Colonic mucosa (tissue), 4 donors: ENCODE measurements at regions not wholly inside any gene's neighbourhood (a gene's known extent, or its start where the extent isn't known, plus 50 kb on each side); places are given as distances from the start of the nearest gene placed in this dataset.

Source experiments
- DNase-seq: peaks from one replicate; pipeline ENCODE4 v3.0.0-alpha.2; 2020
- H3K27ac ChIP-seq: fragments of 200-600 bp; one replicate; pipeline ENCODE4 v1.8.0; 2021
- H3K27me3 ChIP-seq: fragments of 200-600 bp; one replicate; pipeline ENCODE4 v1.8.0; 2021
- H3K36me3 ChIP-seq: fragments of 200-600 bp; one replicate; pipeline ENCODE4 v1.8.0; 2021
- H3K4me1 ChIP-seq: fragments of 200-600 bp; one replicate; pipeline ENCODE4 v1.8.0; 2021; ENCODE audit warnings: mild to moderate bottlenecking
- H3K4me3 ChIP-seq: fragments of 200-600 bp; one replicate; pipeline ENCODE4 v1.8.0; 2021
- H3K9ac ChIP-seq, 2 donors: one replicate each; pipeline ENCODE4 v1.7.0; 2013; ENCODE audit warnings: control low read depth in 2 of 2, low read depth in 2 of 2, low read length in 2 of 2
- H3K9me3 ChIP-seq: fragments of 200-600 bp; one replicate; pipeline ENCODE4 v1.8.0; 2021
- intact Hi-C: fragments of 100-400 bp; cut with DNase I; formaldehyde crosslinking; loops from one replicate; pipeline ENCODE4 v1.14.1; 2022
- TF ChIP-seq, protein P1 (sequence below): fragments of 200-600 bp; IDR thresholded peaks from one replicate; pipeline ENCODE4 v1.8.0; 2022; ENCODE audit warnings: antibody characterized with exemption, mild to moderate bottlenecking
- donor health status: healthy.
- donor health status: DM: no; HTN: no; CAD: no.
- donor health status: DM: no; HTN: no; CAD: no.

DNA sequence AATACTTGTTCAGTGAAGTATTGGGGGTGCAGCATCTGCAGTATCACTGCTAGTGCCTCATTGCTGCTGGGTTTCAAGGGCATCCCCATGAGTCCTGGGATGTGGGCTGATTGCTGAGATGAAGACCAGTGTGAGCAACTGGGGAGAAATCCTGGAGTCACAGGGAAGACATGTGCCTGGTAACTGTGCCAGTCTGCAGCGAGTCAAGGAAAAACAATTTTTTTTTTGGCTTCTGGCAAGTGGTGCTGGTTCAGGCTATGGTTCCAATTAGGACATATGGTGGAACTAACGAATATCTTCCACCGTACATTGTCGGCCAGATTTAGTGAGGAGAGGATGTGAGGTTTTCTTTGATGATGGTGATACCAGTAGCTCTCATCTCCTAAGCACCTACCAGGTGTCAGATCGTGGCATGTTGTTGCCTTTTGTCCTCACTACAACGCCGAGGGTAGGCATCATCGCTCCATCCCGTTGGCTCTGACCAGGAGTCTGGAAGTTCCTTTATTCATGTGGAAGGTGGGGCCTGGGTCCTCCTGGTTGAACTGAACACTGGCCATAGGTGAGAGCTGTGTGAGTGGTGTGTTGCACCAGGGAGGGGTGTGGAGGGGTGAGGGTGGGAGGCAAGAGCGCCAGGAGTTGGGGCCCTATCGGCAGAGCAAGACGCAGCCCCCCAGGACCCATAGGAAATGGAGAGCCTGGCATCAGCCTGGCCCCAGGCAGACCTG lies 118.0 kb upstream of the HS6ST1 start:
- H3K27me3 ChIP-seq = no peaks in the 10 kb centered on the region
- no peak overlapping the region for H3K4me3 ChIP-seq
- H3K4me1 ChIP-seq = no peaks in the 10 kb centered on the region
- intact Hi-C loops = no loop called here
- no peak overlapping the region for H3K9ac ChIP-seq
- no peaks in the 10 kb centered on the region for H3K36me3 ChIP-seq
- TF ChIP-seq, protein P1, sequence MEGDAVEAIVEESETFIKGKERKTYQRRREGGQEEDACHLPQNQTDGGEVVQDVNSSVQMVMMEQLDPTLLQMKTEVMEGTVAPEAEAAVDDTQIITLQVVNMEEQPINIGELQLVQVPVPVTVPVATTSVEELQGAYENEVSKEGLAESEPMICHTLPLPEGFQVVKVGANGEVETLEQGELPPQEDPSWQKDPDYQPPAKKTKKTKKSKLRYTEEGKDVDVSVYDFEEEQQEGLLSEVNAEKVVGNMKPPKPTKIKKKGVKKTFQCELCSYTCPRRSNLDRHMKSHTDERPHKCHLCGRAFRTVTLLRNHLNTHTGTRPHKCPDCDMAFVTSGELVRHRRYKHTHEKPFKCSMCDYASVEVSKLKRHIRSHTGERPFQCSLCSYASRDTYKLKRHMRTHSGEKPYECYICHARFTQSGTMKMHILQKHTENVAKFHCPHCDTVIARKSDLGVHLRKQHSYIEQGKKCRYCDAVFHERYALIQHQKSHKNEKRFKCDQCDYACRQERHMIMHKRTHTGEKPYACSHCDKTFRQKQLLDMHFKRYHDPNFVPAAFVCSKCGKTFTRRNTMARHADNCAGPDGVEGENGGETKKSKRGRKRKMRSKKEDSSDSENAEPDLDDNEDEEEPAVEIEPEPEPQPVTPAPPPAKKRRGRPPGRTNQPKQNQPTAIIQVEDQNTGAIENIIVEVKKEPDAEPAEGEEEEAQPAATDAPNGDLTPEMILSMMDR = no peak
- DNase-seq = no peak
- no peaks in the 10 kb centered on the region for H3K9me3 ChIP-seq
- no peak overlapping the region for H3K27ac ChIP-seq

DNA sequence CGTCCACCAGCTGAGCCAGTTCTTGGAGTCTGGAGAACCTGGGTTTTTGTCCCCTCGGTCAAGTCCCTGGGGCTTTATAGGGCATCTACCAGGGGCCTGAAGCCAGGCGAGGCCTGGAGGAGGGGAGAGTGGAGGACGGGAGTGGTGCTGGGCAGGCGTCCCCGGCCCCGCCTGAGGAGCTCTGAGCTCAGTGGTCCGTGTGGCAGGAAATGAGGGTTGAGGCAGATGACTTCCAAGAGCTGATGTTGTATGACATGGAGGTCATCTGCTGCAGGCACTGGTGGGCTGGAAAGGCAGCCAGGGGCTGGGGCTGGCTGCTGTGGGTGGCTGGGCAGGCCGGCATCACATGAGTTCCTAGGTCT lies 118.5 kb upstream of the HS6ST1 start:
- DNase-seq = no peak
- Histone ChIP-seq H3K36me3 (no peaks in the 10 kb centered on the region), H3K27me3 (no peaks in the 10 kb centered on the region), H3K9ac (no peak overlapping the region), H3K4me1 (no peaks in the 10 kb centered on the region), H3K27ac (no peak overlapping the region), H3K9me3 (no peaks in the 10 kb centered on the region), H3K4me3 (no peak overlapping the region)
- intact Hi-C loops = no loop called here
- TF ChIP-seq, protein P1 = no peak

DNA sequence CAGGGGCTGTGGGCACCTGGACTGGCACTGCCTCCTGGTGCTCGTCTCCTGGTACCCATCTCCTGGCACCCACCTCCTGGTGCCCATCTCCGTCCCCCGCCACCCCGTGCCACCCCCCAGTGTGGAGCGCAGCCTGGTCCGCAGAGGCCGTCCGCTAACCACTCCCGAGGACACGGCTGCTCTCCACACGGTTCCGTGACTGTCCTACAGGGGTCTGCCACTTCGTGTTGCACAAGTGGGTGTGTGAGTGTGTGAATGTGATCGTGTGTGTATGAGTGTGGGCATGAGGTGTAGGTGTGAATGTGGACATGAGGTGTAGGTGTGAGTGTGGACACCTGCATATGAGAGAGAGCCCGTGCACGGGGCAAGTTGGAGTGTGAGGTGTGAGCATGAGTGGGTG lies 119.4 kb upstream of the HS6ST1 start:
- Histone ChIP-seq H3K27ac (no peak overlapping the region), H3K4me3 (no peak overlapping the region), H3K9me3 (no peaks in the 10 kb centered on the region), H3K27me3 (no peaks in the 10 kb centered on the region), H3K36me3 (no peaks in the 10 kb centered on the region), H3K4me1 (peaks cover 4% of the 10 kb centered on the region), H3K9ac (no peak overlapping the region)
- TF ChIP-seq, protein P1 = no peak
- intact Hi-C loops = no loop called here
- DNase-seq = no peak

DNA sequence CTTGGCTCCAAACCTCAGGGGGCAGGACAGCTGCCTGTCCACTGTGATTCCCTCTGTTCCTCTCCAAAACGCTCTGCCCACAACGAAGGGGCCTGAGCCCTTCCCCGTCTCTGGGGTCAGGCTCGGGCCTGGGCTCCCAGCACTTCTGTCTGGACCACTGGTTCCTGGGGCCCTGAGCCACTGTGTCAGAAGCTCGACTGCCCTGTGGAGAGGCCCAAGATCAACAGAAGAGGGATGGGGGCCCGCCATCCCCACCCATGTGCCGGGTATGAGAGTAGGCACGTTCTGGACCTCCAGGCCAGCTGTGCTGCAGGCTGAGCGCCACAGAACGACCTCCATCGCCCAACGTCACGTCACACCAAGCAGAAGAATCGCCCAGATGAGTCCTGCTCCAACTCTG lies 119.9 kb upstream of the HS6ST1 start:
- Histone ChIP-seq H3K9ac (no peak overlapping the region), H3K27me3 (no peaks in the 10 kb centered on the region), H3K4me1 (peaks cover 4% of the 10 kb centered on the region), H3K27ac (no peak overlapping the region), H3K9me3 (no peaks in the 10 kb centered on the region), H3K36me3 (no peaks in the 10 kb centered on the region), H3K4me3 (no peak overlapping the region)
- intact Hi-C loops = no loop called here
- peak; percentile 3 for DNase-seq
- TF ChIP-seq, protein P1 = no peak

DNA sequence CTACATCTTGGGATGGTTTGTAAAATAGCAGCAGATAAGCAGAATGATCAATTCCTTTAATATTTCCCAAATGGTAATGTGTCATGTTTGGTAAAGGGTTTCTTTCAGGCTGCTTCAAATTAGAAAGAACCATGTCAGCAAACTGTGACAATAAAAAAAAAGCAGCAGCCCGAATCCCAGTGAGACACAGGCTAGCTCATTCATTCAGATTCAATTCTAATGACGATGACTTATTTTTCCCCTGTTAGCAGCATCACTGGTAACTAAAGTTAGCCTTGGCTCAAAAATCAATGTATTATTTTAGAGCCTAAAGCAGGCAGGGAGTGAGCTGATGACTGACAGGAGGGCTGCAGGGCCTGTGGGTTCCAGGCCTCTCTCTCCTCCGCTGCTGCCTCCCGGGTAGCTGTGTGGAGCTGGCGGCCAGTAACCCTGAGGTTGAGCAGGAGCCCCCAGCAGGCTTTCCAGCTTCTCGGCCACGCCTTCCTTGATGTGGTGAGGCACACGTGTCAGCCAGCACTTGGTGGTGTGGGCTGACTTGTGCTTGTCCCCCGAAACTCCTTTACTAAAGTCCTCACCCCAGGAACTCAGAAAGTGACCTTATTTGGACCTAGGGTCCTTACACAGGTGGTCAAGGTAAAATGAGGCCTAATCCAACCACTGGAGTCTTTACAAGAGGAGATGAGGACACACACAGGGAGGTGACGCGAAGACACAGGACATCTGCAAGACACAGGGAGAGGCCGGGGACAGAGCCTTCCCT lies 120.5 kb upstream of the HS6ST1 start:
- TF ChIP-seq, protein P1 = no peak
- H3K4me1 ChIP-seq = peaks cover 4% of the 10 kb centered on the region
- DNase-seq = peak; percentile 14
- intact Hi-C loops = no loop called here
- no peak overlapping the region for H3K27ac ChIP-seq
- H3K9me3 ChIP-seq = no peaks in the 10 kb centered on the region
- no peaks in the 10 kb centered on the region for H3K27me3 ChIP-seq
- H3K9ac ChIP-seq = no peak overlapping the region
- H3K36me3 ChIP-seq = no peaks in the 10 kb centered on the region
- no peak overlapping the region for H3K4me3 ChIP-seq
